H1 (cell line): ENCODE measurements at regions not wholly inside any gene's neighbourhood (a gene's known extent, or its start where the extent isn't known, plus 50 kb on each side); places are given as distances from the start of the nearest gene placed in this dataset.

Experiments used
- BACH1 ChIP-seq: IDR thresholded peaks from 2 replicates; pipeline ENCODE4 v1.6.1; 2012; ENCODE audit warnings: low read length, improper control_type of control experiment
- EP300 ChIP-seq, 2 experiments: IDR thresholded peaks; 1 replicate in 1 of 2; 2 replicates in 1 of 2; pipeline ENCODE4 v1.6.1; 2011 to 2012; ENCODE audit warnings: low read depth in 2 of 2, low read length in 2 of 2, mild to moderate bottlenecking in 2 of 2, borderline replicate concordance in 1 of 2, inconsistent platforms in 1 of 2, moderate library complexity in 1 of 2
- KDM4A ChIP-seq: IDR thresholded peaks from one replicate; pipeline ENCODE4 v1.7.1; 2012; ENCODE audit warnings: low read depth, mild to moderate bottlenecking, moderate library complexity, low read length, inconsistent platforms; ENCODE audit not compliant: severe bottlenecking
- SIN3A ChIP-seq, 2 experiments: IDR thresholded peaks in 1 of 2; conservative IDR thresholded peaks in 1 of 2; 2 replicates each; pipeline ENCODE4 v1.6.1; 2011 to 2012; ENCODE audit warnings: low read length in 2 of 2, improper control_type of control experiment in 1 of 2, low read depth in 1 of 2, mild to moderate bottlenecking in 1 of 2
- SP2 ChIP-seq: IDR thresholded peaks from 2 replicates; pipeline ENCODE4 v1.6.1; 2012; ENCODE audit warnings: mild to moderate bottlenecking, low read length, inconsistent platforms
- TF ChIP-seq, protein P1 (sequence below): IDR thresholded peaks from 2 replicates; pipeline ENCODE4 v1.6.1; 2011; ENCODE audit warnings: low read depth, mild to moderate bottlenecking, low read length; ENCODE audit not compliant: insufficient read depth

DNA sequence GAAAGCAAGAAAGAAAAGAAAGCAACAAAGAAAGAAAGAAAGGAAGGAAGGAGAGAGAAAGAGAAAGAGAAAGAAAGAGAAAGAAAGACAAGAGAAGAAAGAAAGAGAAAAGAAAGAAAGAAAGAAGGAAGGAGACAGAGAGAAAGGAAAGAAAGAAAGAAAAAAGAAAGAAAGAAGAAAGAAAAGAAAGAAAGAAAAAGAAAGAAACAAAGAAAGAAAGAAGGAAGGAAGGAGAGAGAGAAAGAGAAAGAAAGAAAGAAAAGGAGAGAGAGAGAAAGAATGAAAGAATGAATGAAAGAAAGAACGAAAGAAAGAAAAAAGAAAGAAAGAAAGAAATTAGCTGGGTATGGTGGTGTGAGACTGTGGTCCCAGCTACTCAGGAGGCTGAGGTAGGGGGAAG lies 400.1 kb upstream of the MDGA2 start (continued):
- TF ChIP-seq KDM4A, result no peak
- TF ChIP-seq EP300 (IDR thresholded peaks at IDR 0.05; ENCODE audit: borderline replicate concordance in 1 of 2, low read depth in 2 of 2, low read length in 2 of 2), result no peak
- TF ChIP-seq SP2, result no peak
- TF ChIP-seq BACH1, result no peak
- TF ChIP-seq SIN3A (conservative IDR thresholded peaks at IDR 0.05 in 1 of 2, IDR thresholded peaks at IDR 0.05 in 1 of 2; ENCODE audit: low read depth in 1 of 2, low read length in 2 of 2), result no peak
- TF ChIP-seq, protein P1, sequence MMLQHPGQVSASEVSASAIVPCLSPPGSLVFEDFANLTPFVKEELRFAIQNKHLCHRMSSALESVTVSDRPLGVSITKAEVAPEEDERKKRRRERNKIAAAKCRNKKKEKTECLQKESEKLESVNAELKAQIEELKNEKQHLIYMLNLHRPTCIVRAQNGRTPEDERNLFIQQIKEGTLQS, result no peak
